ENCODE measurements at regions not wholly inside any gene's neighbourhood (a gene's known extent, or its start where the extent isn't known, plus 50 kb on each side); places are given as distances from the start of the nearest gene placed in this dataset.

DNA sequence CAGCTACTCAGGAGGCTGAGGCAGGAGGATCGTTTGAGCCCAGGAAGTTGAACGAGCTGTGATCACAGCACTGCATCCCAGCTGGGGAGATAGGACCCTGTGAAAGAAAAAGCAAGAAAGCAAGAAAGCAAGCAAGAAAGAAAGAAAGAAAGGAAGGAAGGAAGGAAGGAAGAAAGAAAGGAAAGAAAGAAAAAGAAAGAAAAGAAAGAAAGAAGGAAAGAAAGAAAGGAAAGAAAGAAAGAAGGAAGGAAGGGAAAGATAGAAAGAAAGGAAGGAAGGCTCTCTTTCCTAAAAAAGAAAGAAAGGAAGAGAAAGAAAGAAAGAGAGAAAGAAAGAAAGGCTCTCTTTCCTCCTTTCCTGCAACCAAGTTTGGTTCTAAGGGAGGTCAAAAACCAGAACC lies 380.3 kb downstream of the PCNX1 start:
- H3K9me1 ChIP-seq (replicated peaks; ENCODE audit: control insufficient read depth, extremely low read depth, insufficient read depth, low read length) = no peaks in the 10 kb centered on the region
- no peak overlapping the region for H2AFZ ChIP-seq (ENCODE audit: low read depth, low read length)
- no peaks in the 10 kb centered on the region for H4K20me1 ChIP-seq (replicated peaks; ENCODE audit: control insufficient read depth, extremely low read depth, insufficient read depth, low read length)
- dilution Hi-C loops (cut with MboI; ENCODE audit: extremely low pct_ligation_motif_present, low sequenced_read_pairs) = no loop called here
- TF ChIP-seq FOS (IDR thresholded peaks at IDR 0.05; ENCODE audit: borderline replicate concordance, insufficient read depth, low read length) = no peak
- TF ChIP-seq EZH2 (IDR thresholded peaks at IDR 0.05; ENCODE audit: borderline replicate concordance, low read depth, low read length, severe bottlenecking) = no peak
- TF ChIP-seq POLR2AphosphoS5 (IDR thresholded peaks at IDR 0.05; ENCODE audit: insufficient read depth, low read depth, low read length) = no peak
- TF ChIP-seq JUN (IDR thresholded peaks at IDR 0.05; ENCODE audit: borderline replicate concordance, insufficient read depth, insufficient read length, low read depth) = no peak
- TF ChIP-seq, protein P1, sequence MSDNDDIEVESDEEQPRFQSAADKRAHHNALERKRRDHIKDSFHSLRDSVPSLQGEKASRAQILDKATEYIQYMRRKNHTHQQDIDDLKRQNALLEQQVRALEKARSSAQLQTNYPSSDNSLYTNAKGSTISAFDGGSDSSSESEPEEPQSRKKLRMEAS (IDR thresholded peaks at IDR 0.05; ENCODE audit: insufficient read depth, insufficient read length) = no peak
- no peak for TF ChIP-seq MYC (IDR thresholded peaks at IDR 0.05; ENCODE audit: low read depth, low read length)
- TF ChIP-seq CTCF (IDR thresholded peaks at IDR 0.05; ENCODE audit: extremely low read depth in 1 of 2, insufficient read depth in 1 of 2, low read depth in 1 of 2, low read length in 2 of 2) = no peak
- TF ChIP-seq GATA2 (IDR thresholded peaks at IDR 0.05; ENCODE audit: insufficient read depth, insufficient read length, low read depth, low read length) = no peak
- no peak for TF ChIP-seq POLR2A (IDR thresholded peaks at IDR 0.05; ENCODE audit: low read depth, low read length)
- ChIA-PET POLR2A (no interaction called here), CTCF (interaction anchor here (0.8 kb wide), 2 partner anchors 146 to 568 kb away, joined by 3 read pairs; no protein-coding TSS in a partner anchor)
- DNase-seq (ENCODE audit: low read depth, low spot score) (no peak), FAIRE-seq (peak; percentile 81)
- H3K79me2 ChIP-seq (ENCODE audit: control insufficient read depth, insufficient read depth, low read length) = no peaks in the 10 kb centered on the region
- H3K9me3 ChIP-seq (replicated peaks; ENCODE audit: control insufficient read depth, insufficient read depth, low read length) = no peaks in the 10 kb centered on the region
- no peaks in the 10 kb centered on the region for H3K27me3 ChIP-seq (ENCODE audit: control insufficient read depth in 2 of 2, insufficient read depth in 2 of 2, low read length in 2 of 2)
- no peaks in the 10 kb centered on the region for H3K36me3 ChIP-seq (ENCODE audit: control insufficient read depth in 2 of 2, extremely low read depth in 1 of 2, insufficient read depth in 2 of 2, low read length in 2 of 2)
- no peak overlapping the region for H3K4me3 ChIP-seq (replicated peaks in 1 of 3; ENCODE audit: insufficient read depth in 1 of 3, low read depth in 1 of 3, low read length in 3 of 3)
- no peak overlapping the region for H3K4me2 ChIP-seq (ENCODE audit: insufficient read depth, low read length)
- intact Hi-C loops (cut with micrococcal nuclease) = no loop called here
- H3K9ac ChIP-seq (replicated peaks; ENCODE audit: extremely low read depth, insufficient read depth, low read length) = no peak overlapping the region
- no TSS peak for BruUV-seq (replicated peaks)
- H3K4me1 ChIP-seq (ENCODE audit: control insufficient read depth, extremely low read depth, insufficient read depth, low read length) = no peaks in the 10 kb centered on the region
- no peak overlapping the region for H3K27ac ChIP-seq (ENCODE audit: insufficient read depth, low read depth, low read length)
